D721Med (cell line): ENCODE measurements at regions not wholly inside any gene's neighbourhood (a gene's known extent, or its start where the extent isn't known, plus 50 kb on each side); places are given as distances from the start of the nearest gene placed in this dataset.

Source experiments
- DNase-seq: peaks from one replicate; pipeline ENCODE4 v3.0.0; 2011; ENCODE audit warnings: low spot score; ENCODE audit not compliant: insufficient read length
- FAIRE-seq: peaks from 2 replicates; lab custom pipeline; 2011; peaks lifted over from hg19 to GRCh38; lab: Jason Lieb, UNC
- CTCF ChIP-seq: IDR thresholded peaks from 2 replicates; pipeline ENCODE4 v1.5.1; 2012; ENCODE audit warnings: mild to moderate bottlenecking, control low read depth; ENCODE audit not compliant: insufficient read depth; ENCODE audit errors: missing control alignments

- no peak for DNase-seq
- TF ChIP-seq CTCF: no peak
- FAIRE-seq: no peak
These were observed 181.3 kb upstream of the IL12B start for GRCh38 chr5:159511570-159511969.

- DNase-seq: no peak
- FAIRE-seq: no peak
- TF ChIP-seq CTCF: no peak
These were observed 181.8 kb upstream of the IL12B start for GRCh38 chr5:159512064-159512463.

GRCh38 chr5:159514229-159514810 is 184.0 kb upstream of the IL12B start:
- DNase-seq (no peak), FAIRE-seq (no peak)
- no peak for TF ChIP-seq CTCF

GRCh38 chr5:159515197-159515596 is 184.9 kb upstream of the IL12B start:
- FAIRE-seq: no peak
- no peak for DNase-seq
- no peak for TF ChIP-seq CTCF

GRCh38 chr5:159515909-159516415 is 185.7 kb upstream of the IL12B start:
- peak; percentile 89 for TF ChIP-seq CTCF
- peak; percentile 34 for DNase-seq
- FAIRE-seq: no peak

GRCh38 chr5:159518371-159518770 is 188.1 kb upstream of the IL12B start:
- DNase-seq (no peak), FAIRE-seq (no peak)
- no peak for TF ChIP-seq CTCF

GRCh38 chr5:159519365-159519764 is 189.1 kb upstream of the IL12B start:
- no peak for TF ChIP-seq CTCF
- FAIRE-seq: no peak
- no peak for DNase-seq
